Liver (tissue), 8 donors: ENCODE measurements at regions not wholly inside any gene's neighbourhood (a gene's known extent, or its start where the extent isn't known, plus 50 kb on each side); places are given as distances from the start of the nearest gene placed in this dataset.

ENCODE experiments used
- DNase-seq: peaks from one replicate; pipeline ENCODE4 v3.0.0-alpha.2; 2017; ENCODE audit warnings: low spot score
- H3K27ac ChIP-seq, 2 donors: one replicate each; pipeline ENCODE4 v1.7.0; 2013; ENCODE audit warnings: inconsistent platforms in 2 of 2, low read length in 2 of 2, control low read depth in 1 of 2, low read depth in 1 of 2, mild to moderate bottlenecking in 1 of 2
- H3K27me3 ChIP-seq, 4 donors: one replicate each; pipeline versions ENCODE4 v1.6.1 to v1.7.0; 2013; ENCODE audit warnings: low read length in 3 of 4, inconsistent platforms in 1 of 4, mild to moderate bottlenecking in 1 of 4, moderate library complexity in 1 of 4; ENCODE audit not compliant: control insufficient read depth in 4 of 4, insufficient read depth in 4 of 4
- H3K36me3 ChIP-seq, 4 donors: one replicate each; pipeline versions ENCODE4 v1.6.1 to v1.7.0; 2013; ENCODE audit warnings: low read length in 3 of 4, mild to moderate bottlenecking in 3 of 4, low read depth in 1 of 4, moderate library complexity in 1 of 4; ENCODE audit not compliant: control insufficient read depth in 4 of 4, insufficient read depth in 3 of 4
- H3K4me1 ChIP-seq, 4 donors: one replicate each; pipeline versions ENCODE4 v1.6.1 to v1.7.0; 2013; ENCODE audit warnings: low read length in 3 of 4, mild to moderate bottlenecking in 3 of 4, moderate library complexity in 1 of 4; ENCODE audit not compliant: control insufficient read depth in 4 of 4, insufficient read depth in 4 of 4
- H3K4me3 ChIP-seq, 3 donors: one replicate each; pipeline versions ENCODE4 v1.6.1 to v1.7.0; 2013; ENCODE audit warnings: low read length in 3 of 3, control low read depth in 1 of 3, low read depth in 1 of 3, mild to moderate bottlenecking in 1 of 3
- H3K9ac ChIP-seq, 2 donors: one replicate each; pipeline ENCODE4 v1.7.0; 2013; ENCODE audit warnings: low read length in 2 of 2, mild to moderate bottlenecking in 2 of 2, moderate library complexity in 2 of 2, control low read depth in 1 of 2, low read depth in 1 of 2
- H3K9me3 ChIP-seq, 4 donors: one replicate each; pipeline versions ENCODE4 v1.6.1 to v1.7.0; 2013; ENCODE audit warnings: low read length in 3 of 4; ENCODE audit not compliant: control insufficient read depth in 4 of 4
- CTCF ChIP-seq: fragments of 150-350 bp; IDR thresholded peaks from 2 replicates; pipeline ENCODE4 v1.5.1; 2017; ENCODE audit warnings: improper control_type of control experiment, low read depth, low read length; ENCODE audit not compliant: missing input control
- EGR1 ChIP-seq, 2 donors: IDR thresholded peaks; 2 replicates each; pipeline ENCODE4 v1.6.1; 2016 to 2018; ENCODE audit warnings: antibody characterized with exemption in 2 of 2, low read depth in 2 of 2
- FOXA1 ChIP-seq: IDR thresholded peaks from 2 replicates; pipeline ENCODE4 v1.6.1; 2016; ENCODE audit warnings: antibody characterized with exemption
- FOXA2 ChIP-seq: IDR thresholded peaks from 2 replicates; pipeline ENCODE4 v1.6.1; 2016; ENCODE audit warnings: antibody characterized with exemption
- GABPA ChIP-seq, 2 donors: IDR thresholded peaks in 1 of 2; conservative IDR thresholded peaks in 1 of 2; 2 replicates each; pipeline ENCODE4 v1.6.1; 2016; ENCODE audit warnings: antibody characterized with exemption in 2 of 2, mild to moderate bottlenecking in 1 of 2, moderate library complexity in 1 of 2
- HNF4G ChIP-seq: IDR thresholded peaks from 2 replicates; pipeline ENCODE4 v1.6.1; 2016; ENCODE audit warnings: antibody characterized with exemption
- JUND ChIP-seq, 2 donors: IDR thresholded peaks; 2 replicates each; pipeline ENCODE4 v1.6.1; 2016; ENCODE audit warnings: antibody characterized with exemption in 2 of 2
- MAX ChIP-seq: IDR thresholded peaks from 2 replicates; pipeline ENCODE4 v1.6.1; 2016; ENCODE audit warnings: antibody characterized with exemption
- NR2F2 ChIP-seq: IDR thresholded peaks from 2 replicates; pipeline ENCODE4 v1.6.1; 2016; ENCODE audit warnings: antibody characterized with exemption
- RAD21 ChIP-seq, 2 donors: IDR thresholded peaks; 2 replicates each; pipeline ENCODE4 v1.6.1; 2016; ENCODE audit warnings: antibody characterized with exemption in 2 of 2, mild to moderate bottlenecking in 2 of 2
- REST ChIP-seq: IDR thresholded peaks from 2 replicates; pipeline ENCODE4 v1.6.1; 2016; ENCODE audit warnings: antibody characterized with exemption, mild to moderate bottlenecking
- RXRA ChIP-seq, 2 donors: IDR thresholded peaks; 2 replicates each; pipeline ENCODE4 v1.6.1; 2017 to 2018; ENCODE audit warnings: antibody characterized with exemption in 2 of 2, mild to moderate bottlenecking in 1 of 2
- SP1 ChIP-seq: IDR thresholded peaks from 2 replicates; pipeline ENCODE4 v1.6.1; 2018; ENCODE audit warnings: antibody characterized with exemption, mild to moderate bottlenecking
- TAF1 ChIP-seq: conservative IDR thresholded peaks from 2 replicates; pipeline ENCODE4 v1.6.1; 2016; ENCODE audit warnings: antibody characterized with exemption, mild to moderate bottlenecking
- YY1 ChIP-seq: IDR thresholded peaks from 2 replicates; pipeline ENCODE4 v1.6.1; 2016; ENCODE audit warnings: antibody characterized with exemption, mild to moderate bottlenecking
- ZBTB33 ChIP-seq: IDR thresholded peaks from 2 replicates; pipeline ENCODE4 v1.6.1; 2016; ENCODE audit warnings: antibody characterized with exemption
- WGBS: extraction: QIAGEN DNeasy Blood & Tissue Kit; methylation state at CpG from one replicate; pipeline ENCODE4 v1.1.7; 2013; 5-methylcytosine and 5-hydroxymethylcytosine counted together
- TF ChIP-seq, protein P1 (sequence below): IDR thresholded peaks from 2 replicates; pipeline ENCODE4 v1.6.1; 2016; ENCODE audit warnings: antibody characterized with exemption
- donor health status: healthy.
- donor health status: healthy.
- donor health status: healthy.
- donor health status: healthy.
- donor health status: healthy.

DNA sequence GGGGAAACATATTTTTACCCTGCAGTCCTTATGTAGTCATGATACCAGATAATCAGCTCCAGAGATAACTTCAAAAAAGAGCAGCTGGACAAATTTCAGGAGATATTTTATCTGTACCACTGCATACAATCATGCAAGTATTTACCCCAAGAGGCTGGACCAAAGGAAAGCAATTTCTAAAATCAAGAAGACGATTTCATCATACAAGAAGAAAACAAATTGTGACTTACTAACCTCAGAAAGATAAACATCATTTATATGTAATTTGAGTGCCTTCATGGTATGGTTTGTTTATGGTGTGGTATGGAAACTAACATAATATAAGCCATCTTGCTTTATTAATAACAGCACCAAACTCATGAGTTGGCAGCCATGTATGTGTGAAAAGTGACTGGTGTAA is 603.6 kb downstream of the PSAT1 start:
- no peak overlapping the region for H3K4me3 ChIP-seq
- 84% methylated on average over 1 of the region's 1 CpG for WGBS

GRCh38 chr9:78902051-78902450 is 605.1 kb downstream of the PSAT1 start:
- no peaks in the 10 kb centered on the region for H3K4me1 ChIP-seq
- no peak overlapping the region for H3K27ac ChIP-seq
- no peak overlapping the region for H3K4me3 ChIP-seq
- H3K9ac ChIP-seq, result no peak overlapping the region
- H3K36me3 ChIP-seq, result no peaks in the 10 kb centered on the region
- 71% methylated on average over 2 of the region's 2 CpGs for WGBS
- H3K27me3 ChIP-seq, result no peaks in the 10 kb centered on the region
- no peaks in the 10 kb centered on the region for H3K9me3 ChIP-seq
- DNase-seq, result no peak
- TF ChIP-seq YY1 (no peak), SP1 (no peak), TAF1 (no peak), ZBTB33 (no peak), FOXA1 (no peak), EGR1 (IDR thresholded peaks at IDR 0.05; ENCODE audit: low read depth in 2 of 2) (no peak), MAX (no peak), NR2F2 (no peak), REST (no peak), GABPA (IDR thresholded peaks at IDR 0.05 in 1 of 2, conservative IDR thresholded peaks at IDR 0.05 in 1 of 2) (no peak), HNF4G (no peak), RXRA (IDR thresholded peaks at IDR 0.05) (no peak)

More for the DNA sequence above, 603.6 kb downstream of the PSAT1 start:
- no peak overlapping the region for H3K9ac ChIP-seq
- no peaks in the 10 kb centered on the region for H3K27me3 ChIP-seq
- DNase-seq, result no peak
- H3K36me3 ChIP-seq, result no peaks in the 10 kb centered on the region
- H3K9me3 ChIP-seq, result no peaks in the 10 kb centered on the region
- TF ChIP-seq EGR1 (IDR thresholded peaks at IDR 0.05; ENCODE audit: low read depth in 2 of 2), result no peak
- no peak for TF ChIP-seq YY1
- H3K4me1 ChIP-seq, result no peaks in the 10 kb centered on the region
- no peak overlapping the region for H3K27ac ChIP-seq

- DNase-seq, result no peak
- no peak overlapping the region for H3K9ac ChIP-seq
- H3K36me3 ChIP-seq, result no peaks in the 10 kb centered on the region
- no peaks in the 10 kb centered on the region for H3K27me3 ChIP-seq
- no peak overlapping the region for H3K4me3 ChIP-seq
- no peaks in the 10 kb centered on the region for H3K4me1 ChIP-seq
- H3K27ac ChIP-seq, result no peak overlapping the region
- H3K9me3 ChIP-seq, result peaks cover 0 to under 1% (median 0%) of the 10 kb centered on the region in 4 donors
- TF ChIP-seq FOXA2, result no peak
- no peak for TF ChIP-seq EGR1 (IDR thresholded peaks at IDR 0.05; ENCODE audit: low read depth in 2 of 2)
- TF ChIP-seq GABPA (IDR thresholded peaks at IDR 0.05 in 1 of 2, conservative IDR thresholded peaks at IDR 0.05 in 1 of 2), result no peak
- TF ChIP-seq RXRA (IDR thresholded peaks at IDR 0.05), result no peak
- TF ChIP-seq FOXA1, result no peak
- TF ChIP-seq JUND (IDR thresholded peaks at IDR 0.05), result no peak
- TF ChIP-seq RAD21 (IDR thresholded peaks at IDR 0.05), result no peak
- TF ChIP-seq CTCF, result no peak
- TF ChIP-seq ZBTB33, result no peak
- TF ChIP-seq, protein P1, sequence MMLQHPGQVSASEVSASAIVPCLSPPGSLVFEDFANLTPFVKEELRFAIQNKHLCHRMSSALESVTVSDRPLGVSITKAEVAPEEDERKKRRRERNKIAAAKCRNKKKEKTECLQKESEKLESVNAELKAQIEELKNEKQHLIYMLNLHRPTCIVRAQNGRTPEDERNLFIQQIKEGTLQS, result no peak
These were observed 606.7 kb downstream of the PSAT1 start for GRCh38 chr9:78903581-78903980.
